GM18909 (cell line): ENCODE measurements at regions not wholly inside any gene's neighbourhood (a gene's known extent, or its start where the extent isn't known, plus 50 kb on each side); places are given as distances from the start of the nearest gene placed in this dataset.
"Not testable (repeated sequence)": the region's sequence is repeated elsewhere in the genome, so short reads cannot be mapped to it uniquely, and the experiment has no call there.

Source experiments
- ATAC-seq: cut with Tn5 transposase; IDR thresholded peaks from one replicate; pipeline ENCODE4 v1.9.1; 2021; ENCODE audit warnings: mild to moderate bottlenecking; ENCODE audit not compliant: unreplicated experiment, poor library complexity

DNA sequence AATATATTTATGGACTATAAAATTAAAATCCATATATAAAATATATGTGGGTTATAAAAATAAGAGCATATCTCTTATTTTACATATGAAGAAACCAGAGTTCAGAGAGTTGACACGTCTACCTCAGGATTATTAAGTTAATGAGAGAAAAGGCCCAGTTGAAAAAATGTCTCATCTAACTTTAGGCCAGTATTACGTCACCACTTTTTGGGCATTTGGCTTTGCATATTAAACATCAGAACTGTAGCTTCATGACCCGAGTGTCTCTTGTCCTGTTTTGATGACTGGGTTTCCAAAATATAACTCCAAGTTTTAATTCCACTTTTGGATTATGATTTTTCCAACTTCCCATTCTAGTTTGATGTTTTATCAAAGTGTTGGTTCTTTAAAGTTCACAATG, 1026.1 kb downstream of the SLC6A15 start:
- no peak for ATAC-seq

DNA sequence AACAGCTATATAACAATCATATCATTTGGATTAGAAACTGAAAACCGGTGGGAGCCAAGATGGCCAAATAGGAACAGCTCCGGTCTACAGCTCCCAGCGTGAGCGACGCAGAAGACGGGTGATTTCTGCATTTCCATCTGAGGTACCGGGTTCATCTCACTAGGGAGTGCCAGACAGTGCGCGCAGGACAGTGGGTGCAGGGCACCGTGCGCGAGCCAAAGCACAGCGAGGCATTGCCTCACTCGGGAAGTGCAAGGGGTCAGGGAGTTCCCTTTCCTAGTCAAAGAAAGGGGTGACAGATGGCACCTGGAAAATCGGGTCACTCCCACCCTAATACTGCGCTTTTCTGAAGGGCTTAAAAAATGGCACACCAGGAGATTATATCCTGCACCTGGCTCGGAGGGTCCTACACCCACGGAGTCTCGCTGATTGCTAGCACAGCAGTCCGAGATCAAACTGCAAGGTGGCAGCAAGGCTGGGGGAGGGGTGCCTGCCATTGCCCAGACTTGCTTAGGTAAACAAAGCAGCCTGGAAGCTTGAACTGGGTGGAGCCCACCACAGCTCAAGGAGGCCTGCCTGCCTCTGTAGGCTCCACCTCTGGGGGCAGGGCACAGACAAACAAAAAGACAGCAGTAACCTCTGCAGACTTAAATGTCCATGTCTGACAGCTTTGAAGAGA, 1041.5 kb downstream of the SLC6A15 start:
- not testable (repeated sequence) for ATAC-seq

DNA sequence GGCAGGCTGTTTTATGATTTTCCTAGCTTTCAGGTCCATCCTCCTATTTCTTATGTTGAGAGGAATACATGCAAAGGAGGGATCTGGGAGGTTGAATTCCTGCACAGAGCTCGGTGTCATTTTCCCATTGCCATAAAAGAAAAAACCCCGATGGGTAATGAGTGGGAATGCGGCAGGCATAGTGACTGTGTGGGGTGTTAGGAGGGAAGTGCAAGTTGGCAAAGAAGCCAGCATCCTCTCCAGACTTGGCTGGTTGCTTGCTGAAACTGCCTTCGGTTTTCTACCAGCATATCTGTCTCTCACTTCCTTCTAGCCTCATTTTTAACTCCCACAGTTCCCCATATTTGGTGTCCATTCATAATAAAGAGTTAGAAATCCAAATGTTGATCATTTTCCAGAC, 1046.1 kb downstream of the SLC6A15 start:
- ATAC-seq = no peak

DNA sequence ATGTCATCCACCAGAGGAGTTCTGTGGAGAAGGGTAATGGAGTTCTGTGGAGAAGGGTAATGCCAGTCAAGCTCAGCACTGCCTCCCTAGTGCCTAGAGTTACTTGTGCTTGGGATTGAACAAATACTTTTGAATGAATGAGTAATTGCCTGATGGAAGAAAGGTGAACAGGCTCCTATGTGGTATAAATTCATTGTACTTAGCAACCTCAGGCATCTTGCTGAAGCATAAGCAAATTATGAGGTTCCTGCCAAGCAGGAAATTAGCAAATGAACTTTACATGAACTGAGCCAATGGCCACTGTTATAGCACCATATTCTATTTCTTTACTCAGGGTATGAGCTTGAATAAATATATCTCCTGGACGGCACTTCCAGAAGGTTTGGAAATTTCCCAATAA, 1047.2 kb downstream of the SLC6A15 start:
- no peak for ATAC-seq

DNA sequence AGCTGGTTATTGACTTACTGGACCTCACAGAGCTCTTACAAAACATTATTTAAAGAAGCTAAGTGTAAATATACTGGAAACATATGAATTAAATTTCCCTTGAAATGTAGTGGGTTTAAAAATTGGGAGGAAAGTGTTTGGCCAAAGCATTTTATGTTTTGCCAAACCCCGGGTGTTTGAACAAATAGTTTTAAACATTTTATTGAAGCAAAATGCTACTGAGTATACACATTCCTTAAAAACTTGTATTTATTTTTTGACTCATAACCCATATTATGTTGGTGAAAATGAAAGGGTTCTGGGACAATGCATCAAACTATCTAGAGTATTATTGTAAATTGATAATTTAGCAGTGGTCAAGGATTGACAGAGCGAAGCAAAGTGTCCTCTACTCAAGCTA, 1048.5 kb downstream of the SLC6A15 start:
- ATAC-seq = no peak

DNA sequence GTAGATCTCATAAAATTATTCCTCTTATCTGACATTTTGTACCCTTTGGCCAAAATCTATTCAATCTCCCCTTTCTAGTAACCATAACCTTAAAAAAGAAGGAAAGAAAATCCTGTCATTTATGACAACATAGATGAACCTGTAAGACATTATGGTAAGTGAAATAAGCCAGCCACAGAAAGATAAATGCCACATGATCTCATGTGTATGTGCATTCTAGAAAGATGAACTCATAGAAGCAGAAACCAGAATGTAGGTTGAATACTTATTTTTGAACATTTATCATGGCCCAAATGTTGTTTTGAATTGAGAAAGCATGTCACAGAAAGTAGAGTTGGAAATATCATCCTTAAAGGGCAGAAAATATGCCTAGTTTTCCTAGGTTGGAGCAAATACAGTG, 1053.6 kb downstream of the SLC6A15 start:
- ATAC-seq = no peak

DNA sequence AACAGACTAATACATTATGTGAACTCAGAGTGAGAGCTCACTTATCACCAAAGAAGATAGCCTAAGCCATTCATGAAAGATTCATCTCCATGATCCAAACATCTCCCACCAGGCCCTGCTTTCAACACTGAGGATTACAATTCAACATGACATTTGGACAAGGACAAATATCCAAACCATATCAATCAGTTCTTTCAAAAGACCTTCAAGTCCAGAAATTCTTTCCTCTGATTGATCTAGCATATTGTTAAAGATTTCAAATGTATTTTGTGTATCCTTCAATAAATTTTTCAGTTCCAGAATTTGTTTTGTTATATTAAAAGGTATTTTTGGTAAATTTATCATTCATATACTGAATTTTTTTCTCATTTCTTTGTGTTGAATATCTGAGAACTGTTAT, 1055.8 kb downstream of the SLC6A15 start:
- no peak for ATAC-seq

DNA sequence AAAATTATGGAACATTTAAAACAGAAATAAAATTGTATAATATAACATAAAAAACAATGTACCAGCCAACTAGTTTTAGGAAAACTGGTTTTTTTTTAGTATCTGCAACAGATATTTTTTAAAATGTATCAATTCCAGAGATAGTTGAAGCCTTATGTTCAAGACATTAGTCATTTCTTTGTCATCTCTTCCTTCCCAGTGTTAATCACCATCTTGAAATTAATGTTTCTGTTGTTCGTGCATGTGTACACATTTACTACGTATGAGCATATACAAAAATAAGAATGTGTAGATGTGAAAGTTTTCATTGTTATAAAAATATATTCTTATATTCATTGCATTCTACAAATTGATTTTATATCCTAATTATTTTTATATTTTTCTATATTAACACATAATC, 1062.1 kb downstream of the SLC6A15 start:
- no peak for ATAC-seq

DNA sequence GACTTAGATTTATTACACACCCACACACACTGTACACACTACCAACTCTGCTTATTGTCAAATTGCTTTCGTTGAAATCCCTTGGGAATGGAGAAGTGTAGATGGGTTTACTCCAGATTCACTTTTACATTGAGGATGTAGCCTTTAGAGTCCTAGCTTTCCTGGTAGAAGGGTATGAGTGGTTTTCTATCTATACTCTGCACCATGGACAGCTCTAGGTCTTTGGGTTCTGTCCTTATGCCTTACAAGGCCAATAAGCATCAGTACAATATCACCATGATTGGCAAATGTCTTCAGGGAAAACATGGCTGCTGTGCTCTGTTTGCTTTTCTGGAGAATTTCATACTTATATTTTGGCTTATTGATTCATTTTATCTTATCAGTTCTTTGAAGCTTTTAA, 1063.9 kb downstream of the SLC6A15 start:
- no peak for ATAC-seq

DNA sequence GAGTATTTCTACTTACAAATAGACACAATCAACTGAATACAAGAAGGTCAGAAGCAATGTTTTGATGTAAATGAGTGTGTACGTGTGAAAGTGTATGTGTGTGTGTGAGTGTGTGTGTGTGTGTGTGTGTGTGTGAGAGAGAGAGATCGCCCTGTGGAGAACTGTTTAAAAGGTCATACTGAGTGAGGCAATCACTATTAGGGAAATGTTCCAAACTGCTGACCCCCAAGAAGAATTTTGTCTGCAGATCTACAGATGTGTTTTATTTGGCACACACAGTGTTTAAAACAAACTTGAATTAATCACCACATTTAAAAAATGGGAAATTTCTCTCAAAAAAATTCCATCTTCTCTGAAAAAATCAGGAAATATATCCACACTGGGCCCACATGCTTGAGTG, 1069.1 kb downstream of the SLC6A15 start:
- ATAC-seq = no peak

DNA sequence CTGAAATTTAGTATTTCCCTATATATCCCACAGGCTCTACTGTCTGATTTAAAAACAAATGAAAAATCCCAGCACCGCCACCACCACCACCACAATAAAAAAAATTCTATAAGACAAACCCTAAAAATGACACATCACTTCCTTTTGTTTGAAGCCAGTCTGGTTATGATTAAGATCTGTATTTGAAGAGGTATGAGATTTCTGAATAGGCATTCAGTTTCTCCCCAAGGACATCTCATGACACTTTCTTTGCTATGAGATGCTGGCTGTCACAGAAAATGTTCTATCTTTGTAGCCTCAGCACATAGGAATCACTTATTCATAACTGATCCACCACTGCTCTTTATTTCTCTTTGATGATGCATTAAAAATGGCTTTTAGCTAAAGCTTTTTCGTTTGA, 1071.0 kb downstream of the SLC6A15 start:
- no peak for ATAC-seq

DNA sequence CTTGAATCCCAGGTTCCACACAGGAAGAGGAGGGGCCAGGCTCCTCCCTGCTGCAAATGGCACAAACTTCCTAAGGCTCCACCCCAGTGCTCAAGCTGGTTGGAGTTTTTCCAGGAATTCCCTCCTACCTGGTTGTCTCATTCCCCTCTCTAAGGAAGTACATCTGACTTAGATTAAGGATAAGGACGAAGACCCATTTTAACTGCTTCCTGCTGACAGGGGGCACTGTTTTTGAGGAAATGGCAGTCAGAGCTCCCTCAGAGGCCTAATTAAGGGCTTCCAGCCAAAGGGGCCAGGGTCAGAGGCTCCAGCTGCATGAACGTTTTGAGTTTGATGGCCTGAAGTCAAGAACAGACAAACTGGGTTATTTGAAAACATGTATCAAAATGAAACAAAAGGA, 1084.7 kb downstream of the SLC6A15 start:
- no peak for ATAC-seq

DNA sequence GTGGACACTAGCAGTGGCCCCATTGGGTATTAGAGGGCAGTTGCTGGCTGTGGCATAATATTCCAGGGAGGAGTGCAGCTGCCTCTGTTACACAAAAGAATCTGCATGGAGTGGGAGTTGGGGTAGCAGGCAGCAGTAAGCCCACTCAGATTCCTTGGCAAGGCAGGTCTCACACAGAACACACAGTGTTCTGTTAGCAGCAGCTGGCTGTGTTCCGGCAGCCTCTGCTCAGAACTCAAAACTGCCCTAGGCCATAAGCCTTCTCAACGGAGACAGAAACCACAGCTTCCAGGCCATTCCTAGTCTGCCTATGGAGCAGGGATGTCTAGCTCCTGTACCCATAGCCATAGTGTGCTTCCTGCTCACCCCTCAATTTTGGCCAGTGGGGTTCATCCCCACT, 1085.4 kb downstream of the SLC6A15 start:
- ATAC-seq = no peak

DNA sequence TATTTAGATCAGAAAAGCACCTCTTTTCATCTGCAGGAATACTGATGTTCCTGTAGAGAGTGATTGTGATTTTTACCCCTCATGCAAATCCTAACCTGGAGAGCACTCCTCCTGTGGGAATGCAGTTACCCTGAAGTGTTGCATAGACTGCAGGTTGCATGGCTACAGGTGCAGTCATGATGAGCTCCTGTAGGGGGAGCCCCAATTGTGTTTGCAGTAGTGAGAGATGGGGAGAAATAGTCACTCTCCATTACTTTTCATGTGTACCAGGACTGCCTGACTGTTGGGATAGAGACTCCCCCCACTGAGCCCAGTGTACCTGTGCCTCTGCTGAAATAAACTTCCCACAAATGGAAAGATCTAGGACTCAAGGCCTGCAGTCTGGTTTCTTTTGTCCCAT, 1086.5 kb downstream of the SLC6A15 start:
- ATAC-seq = peak; percentile 63

DNA sequence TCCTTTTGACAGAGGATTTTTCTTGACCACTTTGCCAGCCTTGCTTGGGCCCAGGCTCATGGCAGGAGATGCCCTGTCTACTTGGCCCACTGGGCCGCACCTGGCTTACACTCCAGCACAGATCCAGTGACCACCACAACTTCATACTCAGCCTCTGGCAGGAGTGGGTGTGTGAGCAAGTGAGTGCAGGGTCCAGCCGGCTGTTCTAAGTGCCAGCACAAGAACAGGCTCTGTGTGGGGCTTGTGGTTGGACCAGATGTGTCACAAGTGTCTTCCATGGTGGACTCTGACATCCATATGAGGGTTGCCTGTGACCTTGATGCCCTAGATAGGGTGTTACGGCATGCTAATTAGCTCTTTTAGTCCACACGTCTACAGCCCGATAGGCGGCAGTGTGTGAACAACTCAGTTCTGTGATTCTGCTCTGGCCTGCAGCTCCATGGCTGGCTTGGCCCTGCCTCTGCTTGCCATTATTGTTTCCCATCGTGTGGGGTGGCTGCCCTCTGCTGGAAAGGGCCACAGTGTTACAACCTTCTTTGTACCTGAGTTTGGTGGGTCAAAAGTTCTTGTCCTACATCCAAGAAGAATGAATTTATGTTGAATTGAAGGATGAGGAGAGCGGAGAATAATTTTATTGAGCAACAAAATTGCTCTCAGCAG, 1089.1 kb downstream of the SLC6A15 start:
- ATAC-seq = peak; percentile 84

DNA sequence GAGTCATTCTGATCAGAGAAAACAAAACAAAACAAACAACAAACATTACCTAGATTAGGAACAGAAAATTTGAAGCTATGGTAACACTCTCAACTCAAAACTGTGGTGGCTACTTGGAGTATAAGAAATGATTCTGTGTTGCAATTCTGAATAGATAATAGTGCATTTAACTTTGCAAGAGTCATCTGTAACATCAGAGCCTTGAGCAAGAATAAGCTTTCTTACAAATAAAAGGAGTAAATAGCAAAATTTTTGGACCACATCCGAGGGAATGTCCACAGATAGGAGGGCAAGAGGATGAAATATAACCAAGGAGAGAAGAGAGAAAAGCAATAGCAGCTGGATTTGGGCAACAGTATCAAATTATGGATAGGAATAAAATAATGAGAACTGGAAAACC, 1090.6 kb downstream of the SLC6A15 start:
- no peak for ATAC-seq

DNA sequence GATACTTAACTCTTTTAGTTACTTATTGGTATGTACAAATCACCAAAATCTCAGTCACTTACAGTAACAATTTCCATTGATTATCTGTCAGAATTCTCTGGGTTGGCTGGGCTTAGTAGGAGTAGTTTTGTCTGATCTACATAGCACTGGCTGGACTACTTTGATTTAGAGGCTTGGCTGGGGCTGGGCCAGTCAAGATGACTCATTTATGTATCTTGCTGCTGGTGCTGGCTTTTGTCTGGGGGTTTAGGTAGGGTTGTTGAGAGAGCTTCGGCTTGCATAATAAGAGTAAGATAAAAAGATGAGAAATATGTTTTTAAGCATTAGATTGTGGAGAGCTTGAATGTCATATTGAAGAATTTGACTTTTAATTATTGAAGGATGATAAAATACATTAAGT, 1093.7 kb downstream of the SLC6A15 start:
- no peak for ATAC-seq

DNA sequence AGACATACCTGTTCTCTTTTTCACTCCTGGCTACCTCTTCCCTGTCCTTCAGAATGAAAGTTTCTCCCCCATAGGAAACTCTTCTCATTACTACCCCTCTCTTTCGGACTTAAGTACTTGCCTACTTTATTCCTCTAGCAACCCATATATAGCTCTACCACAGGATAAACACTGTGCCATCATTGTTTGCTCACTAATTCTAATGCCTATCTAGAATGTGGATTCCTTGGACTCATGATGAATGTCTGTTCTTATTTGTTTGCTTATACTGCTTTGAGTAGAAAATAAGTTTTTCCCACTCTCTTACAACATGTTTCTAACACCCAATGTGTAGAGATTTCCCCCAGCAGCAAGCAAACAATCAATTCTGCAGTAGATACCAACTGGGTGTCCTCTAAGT, 1094.9 kb downstream of the SLC6A15 start:
- no peak for ATAC-seq

DNA sequence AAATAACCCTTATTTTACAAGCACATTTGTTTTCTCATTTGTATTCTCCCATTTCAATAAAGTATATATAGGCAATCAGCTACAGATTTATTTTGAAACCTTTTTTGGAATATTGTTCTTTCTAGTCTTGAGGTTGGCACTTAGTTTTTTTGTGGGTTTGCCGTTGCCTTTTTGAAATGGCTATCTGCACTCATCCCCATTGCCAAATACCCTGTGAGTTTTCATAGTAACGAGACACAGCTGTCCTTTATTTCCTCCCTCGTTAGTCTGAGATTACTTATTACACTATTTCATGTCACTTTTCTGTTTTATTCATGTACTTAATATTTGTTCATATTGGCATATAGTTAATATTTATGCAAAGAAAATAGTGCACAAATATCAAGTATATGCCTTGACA, 1104.0 kb downstream of the SLC6A15 start:
- ATAC-seq = no peak

DNA sequence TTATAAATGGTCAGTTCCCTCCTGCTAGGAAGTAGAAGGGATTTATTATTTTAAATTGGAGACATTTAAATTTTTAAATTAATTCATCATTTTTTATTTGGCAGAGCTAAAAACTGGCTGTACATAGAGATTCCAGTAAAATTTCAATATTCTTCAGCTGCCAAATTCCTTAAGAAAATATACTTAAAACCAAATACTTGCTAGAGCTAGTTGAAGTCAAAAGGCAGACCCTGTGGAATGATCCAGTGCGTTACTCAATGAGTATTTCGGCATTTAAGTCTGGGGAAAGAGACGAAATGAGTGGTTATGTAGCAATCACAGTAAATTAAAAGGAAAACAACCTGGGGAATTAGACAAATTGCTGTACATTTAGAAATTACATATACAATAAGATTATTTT, 1104.7 kb downstream of the SLC6A15 start:
- no peak for ATAC-seq

DNA sequence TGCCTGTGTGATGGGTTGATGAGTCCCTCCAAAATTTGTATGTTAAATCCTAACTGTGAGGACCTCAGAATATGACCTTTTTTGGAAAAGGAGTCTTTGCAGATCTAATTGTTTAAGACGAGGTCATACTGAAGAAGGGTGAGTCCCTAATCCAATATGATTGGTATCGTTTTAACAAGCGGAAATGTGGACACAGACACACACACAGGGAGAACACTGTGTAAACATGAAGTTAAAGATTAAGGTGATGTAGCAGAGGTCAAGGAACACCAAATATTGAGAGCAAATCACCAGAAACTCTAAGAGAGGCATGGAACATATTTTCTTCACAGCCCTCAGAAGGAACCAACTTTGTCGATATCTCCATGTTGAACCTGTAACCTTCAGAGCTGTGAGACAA, 1106.7 kb downstream of the SLC6A15 start:
- ATAC-seq = no peak

DNA sequence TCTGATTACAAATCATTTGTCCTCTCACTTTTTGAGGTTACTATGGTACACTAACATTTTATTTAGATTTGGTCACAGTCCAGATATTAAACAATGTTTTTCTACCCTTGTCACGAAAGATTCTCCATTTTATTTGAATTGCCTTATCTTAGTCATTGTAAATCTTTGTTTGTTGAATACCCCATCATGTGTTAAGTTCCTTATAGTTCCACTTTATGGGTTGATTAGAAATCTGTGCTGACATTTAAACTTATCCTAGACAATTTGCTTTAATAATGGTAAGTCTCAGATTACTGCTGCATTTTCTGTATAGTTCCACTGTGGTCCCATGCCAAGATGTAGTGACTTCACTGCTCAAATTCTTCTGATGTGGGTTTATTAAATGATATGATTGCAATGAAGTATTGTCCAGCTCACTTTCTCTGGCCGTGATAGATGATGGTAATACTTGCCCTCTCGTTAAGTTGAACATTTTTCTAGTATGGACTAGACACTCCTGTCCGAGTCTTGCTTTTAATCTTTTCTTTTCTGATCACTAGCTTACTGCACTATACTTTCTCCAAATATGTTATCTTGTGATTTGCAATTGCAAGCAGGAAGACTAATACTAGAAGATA, 1107.3 kb downstream of the SLC6A15 start:
- no peak for ATAC-seq
